Neuronal stem cell (in vitro differentiated cells): ENCODE measurements at regions not wholly inside any gene's neighbourhood (a gene's known extent, or its start where the extent isn't known, plus 50 kb on each side); places are given as distances from the start of the nearest gene placed in this dataset.

Source experiments
- DNase-seq: peaks from one replicate; pipeline ENCODE4 v3.0.0-alpha.2; 2013; ENCODE audit warnings: low spot score
- H2AFZ ChIP-seq: one replicate; pipeline ENCODE4 v1.6.1; 2013; ENCODE audit warnings: mild to moderate bottlenecking, low read length, inconsistent platforms
- H2AK5ac ChIP-seq: 2 replicates; pipeline ENCODE4 v1.6.1; 2013; ENCODE audit warnings: low read depth, mild to moderate bottlenecking, inconsistent platforms, low read length, moderate library complexity, mixed read lengths
- H2BK120ac ChIP-seq: 2 replicates; pipeline ENCODE4 v1.6.1; 2013; ENCODE audit warnings: low read depth, mild to moderate bottlenecking, inconsistent platforms, low read length, moderate library complexity, mixed read lengths
- H2BK12ac ChIP-seq: one replicate; pipeline ENCODE4 v1.6.1; 2013; ENCODE audit warnings: low read length, inconsistent platforms
- H2BK15ac ChIP-seq: 2 replicates; pipeline ENCODE4 v1.6.1; 2013; ENCODE audit warnings: mild to moderate bottlenecking, low read length, inconsistent platforms, mixed read lengths
- H2BK5ac ChIP-seq: one replicate; pipeline ENCODE4 v1.6.1; 2013; ENCODE audit warnings: inconsistent platforms, mild to moderate bottlenecking, low read length, moderate library complexity
- H3K14ac ChIP-seq: one replicate; pipeline ENCODE4 v1.6.1; 2013; ENCODE audit warnings: low read length, inconsistent platforms
- H3K18ac ChIP-seq: 2 replicates; pipeline ENCODE4 v1.6.1; 2013; ENCODE audit warnings: low read length, inconsistent platforms
- H3K23ac ChIP-seq: 2 replicates; pipeline ENCODE4 v1.6.1; 2013; ENCODE audit warnings: low read depth, mild to moderate bottlenecking, mixed read lengths, low read length, inconsistent platforms; ENCODE audit not compliant: poor library complexity
- H3K27ac ChIP-seq: replicated peaks from 3 replicates; pipeline ENCODE4 v1.5.1; 2013; ENCODE audit warnings: low read length, inconsistent platforms
- H3K27me3 ChIP-seq, 3 experiments: 2 replicates each; pipeline ENCODE4 v1.6.1; 2013; ENCODE audit warnings: low read length in 3 of 3, mild to moderate bottlenecking in 2 of 3, inconsistent platforms in 1 of 3, low read depth in 1 of 3, mixed read lengths in 1 of 3, moderate library complexity in 1 of 3; ENCODE audit not compliant: control insufficient read depth in 3 of 3, insufficient read depth in 3 of 3
- H3K36me3 ChIP-seq, 2 donors: replicated peaks in 1 of 2; 2 replicates each; pipeline ENCODE4 v1.6.1; 2013; ENCODE audit warnings: low read length in 2 of 2; ENCODE audit not compliant: control insufficient read depth in 2 of 2, insufficient read depth in 2 of 2
- H3K4ac ChIP-seq: 2 replicates; pipeline ENCODE4 v1.6.1; 2013; ENCODE audit warnings: inconsistent platforms, mild to moderate bottlenecking, low read length, moderate library complexity
- H3K4me1 ChIP-seq, 2 donors: 1 replicate in 1 of 2; 2 replicates in 1 of 2; pipeline ENCODE4 v1.6.1; 2013; ENCODE audit warnings: low read length in 2 of 2, low read depth in 1 of 2; ENCODE audit not compliant: control insufficient read depth in 2 of 2, insufficient read depth in 1 of 2
- H3K4me2 ChIP-seq: one replicate; pipeline ENCODE4 v1.6.1; 2013; ENCODE audit warnings: mild to moderate bottlenecking, low read length, inconsistent platforms; ENCODE audit not compliant: insufficient read depth, poor library complexity, severe bottlenecking
- H3K4me3 ChIP-seq, 2 donors: 2 replicates each; pipeline ENCODE4 v1.5.1; 2013; ENCODE audit warnings: low read length in 2 of 2, mild to moderate bottlenecking in 2 of 2, inconsistent platforms in 1 of 2, moderate library complexity in 1 of 2
- H3K79me1 ChIP-seq: one replicate; pipeline ENCODE4 v1.6.1; 2013; ENCODE audit warnings: low read depth, mild to moderate bottlenecking, inconsistent platforms, low read length, moderate library complexity
- H3K9ac ChIP-seq: one replicate; pipeline ENCODE4 v1.6.1; 2013; ENCODE audit warnings: mild to moderate bottlenecking, low read depth, low read length, inconsistent platforms; ENCODE audit not compliant: poor library complexity
- H3K9me3 ChIP-seq, 2 donors: replicated peaks in 1 of 2; 2 replicates each; pipeline versions ENCODE3 to v1.6.1; 2013; ENCODE audit warnings: low read length in 2 of 2, mild to moderate bottlenecking in 2 of 2, inconsistent platforms in 1 of 2, low read depth in 1 of 2, mixed read lengths in 1 of 2, moderate library complexity in 1 of 2; ENCODE audit not compliant: control insufficient read depth in 2 of 2, insufficient read depth in 1 of 2
- H4K8ac ChIP-seq: one replicate; pipeline ENCODE4 v1.6.1; 2013; ENCODE audit warnings: low read depth, mild to moderate bottlenecking, inconsistent platforms, low read length, moderate library complexity
- H4K91ac ChIP-seq: one replicate; pipeline ENCODE4 v1.6.1; 2013; ENCODE audit warnings: low read length, low read depth, mild to moderate bottlenecking, inconsistent platforms; ENCODE audit not compliant: poor library complexity
- WGBS, 2 donors: extraction: QIAGEN DNeasy Blood & Tissue Kit; methylation state at CpG; one replicate each; pipeline ENCODE4 v1.1.7; 2013; ENCODE audit warnings: missing lambda C conversion rate in 2 of 2, mixed read lengths in 1 of 2; ENCODE audit not compliant: insufficient read length in 2 of 2, insufficient replicate concordance in 1 of 2; ENCODE audit errors: extremely low coverage in 2 of 2; 5-methylcytosine and 5-hydroxymethylcytosine counted together

GRCh38 chr3:31170932-31171670 is 276.6 kb upstream of the GADL1 start:
- no peak for DNase-seq
- no CpG with 5 or more reads among the region's 2 CpGs for WGBS, 2 donors
- Histone ChIP-seq H2BK5ac (no peak overlapping the region), H2AK5ac (no peak overlapping the region), H3K4me2 (no peak overlapping the region), H4K8ac (no peak overlapping the region), H4K91ac (no peak overlapping the region), H3K27me3 (peaks cover 0 to 2% (median 0%) of the 10 kb centered on the region in 3 experiments), H3K23ac (no peak overlapping the region), H3K79me1 (no peaks in the 10 kb centered on the region), H3K36me3 (no peaks in the 10 kb centered on the region), H2BK12ac (no peak overlapping the region), H3K18ac (no peak overlapping the region), H2BK120ac (no peak overlapping the region), H3K27ac (no peak overlapping the region), H3K4me1 (peaks cover 0 to 2% of the 10 kb centered on the region in 2 donors), H3K9me3 (no peaks in the 10 kb centered on the region), H3K4ac (no peak overlapping the region), H3K9ac (no peak overlapping the region), H3K4me3 (no peak overlapping the region), H3K14ac (no peak overlapping the region), H2AFZ (no peak overlapping the region), H2BK15ac (no peak overlapping the region)

- no peak overlapping the region for H2BK12ac ChIP-seq
- no peak overlapping the region for H3K4ac ChIP-seq
- H3K4me2 ChIP-seq = no peak overlapping the region
- H3K4me1 ChIP-seq = peaks cover 0 to 2% of the 10 kb centered on the region in 2 donors
- H2BK120ac ChIP-seq = no peak overlapping the region
- H3K27ac ChIP-seq = no peak overlapping the region
- no peak overlapping the region for H3K23ac ChIP-seq
- no peaks in the 10 kb centered on the region for H3K79me1 ChIP-seq
- H3K9ac ChIP-seq = no peak overlapping the region
- DNase-seq = no peak
- no peak overlapping the region for H4K8ac ChIP-seq
- H3K36me3 ChIP-seq = no peaks in the 10 kb centered on the region
- H2AFZ ChIP-seq = peak overlapping the region; percentile 60
- no peak overlapping the region for H3K14ac ChIP-seq
- H3K9me3 ChIP-seq = no peaks in the 10 kb centered on the region
- H3K27me3 ChIP-seq = peaks cover 0 to 2% (median 0%) of the 10 kb centered on the region in 3 experiments
- no peak overlapping the region for H3K4me3 ChIP-seq
- no peak overlapping the region for H2BK5ac ChIP-seq
- WGBS, 2 donors = no CpG with 5 or more reads among the region's 4 CpGs
- H2BK15ac ChIP-seq = no peak overlapping the region
- no peak overlapping the region for H4K91ac ChIP-seq
- H3K18ac ChIP-seq = no peak overlapping the region
- H2AK5ac ChIP-seq = no peak overlapping the region
Observed at GRCh38 chr3:31172336-31172735, 277.9 kb upstream of the GADL1 start.

GRCh38 chr3:31173118-31173718 is 278.8 kb upstream of the GADL1 start:
- Histone ChIP-seq H2BK120ac (no peak overlapping the region), H4K8ac (no peak overlapping the region), H2BK15ac (no peak overlapping the region), H3K27ac (no peak overlapping the region), H3K9ac (no peak overlapping the region), H3K4ac (no peak overlapping the region), H2AK5ac (no peak overlapping the region), H2AFZ (no peak overlapping the region), H3K4me1 (peaks cover 0 to 2% of the 10 kb centered on the region in 2 donors), H3K79me1 (no peaks in the 10 kb centered on the region), H2BK12ac (no peak overlapping the region), H3K4me2 (no peak overlapping the region), H3K23ac (no peak overlapping the region), H3K14ac (no peak overlapping the region), H3K27me3 (peaks cover 0 to 2% (median 0%) of the 10 kb centered on the region in 3 experiments), H3K4me3 (no peak overlapping the region), H4K91ac (no peak overlapping the region), H3K36me3 (no peaks in the 10 kb centered on the region), H3K9me3 (no peaks in the 10 kb centered on the region), H3K18ac (no peak overlapping the region), H2BK5ac (no peak overlapping the region)
- no CpG with 5 or more reads among the region's 1 CpG for WGBS, 2 donors
- no peak for DNase-seq

GRCh38 chr3:31174079-31174478 is 279.6 kb upstream of the GADL1 start:
- Histone ChIP-seq H4K8ac (no peak overlapping the region), H3K9me3 (no peaks in the 10 kb centered on the region), H4K91ac (no peak overlapping the region), H3K4me3 (no peak overlapping the region), H3K4me2 (no peak overlapping the region), H3K9ac (no peak overlapping the region), H3K23ac (no peak overlapping the region), H2BK120ac (no peak overlapping the region), H2BK5ac (no peak overlapping the region), H2BK12ac (no peak overlapping the region), H3K27me3 (peaks cover 0 to 2% (median 0%) of the 10 kb centered on the region in 3 experiments), H3K79me1 (no peaks in the 10 kb centered on the region), H3K14ac (no peak overlapping the region), H2AK5ac (no peak overlapping the region), H3K4me1 (peaks cover 0 to 2% of the 10 kb centered on the region in 2 donors), H3K36me3 (no peaks in the 10 kb centered on the region), H3K27ac (no peak overlapping the region), H3K18ac (no peak overlapping the region), H3K4ac (no peak overlapping the region), H2BK15ac (no peak overlapping the region), H2AFZ (peak overlapping the region; percentile 63)
- no CpG with 5 or more reads among the region's 3 CpGs for WGBS, 2 donors
- DNase-seq = no peak
